Activated T-helper 2 cell treated with anti-CD3 and anti-CD28 coated beads, Interferon-gamma antibody, Interleukin-2, Interleukin-4, amounts not matched to agents 10 μg/mL and 5 μg/mL and 100 μg/mL, durations not matched to agents 14 hours and 24 hours and 36 hours (primary cell): ENCODE measurements at regions not wholly inside any gene's neighbourhood (a gene's known extent, or its start where the extent isn't known, plus 50 kb on each side); places are given as distances from the start of the nearest gene placed in this dataset.
"Not testable (repeated sequence)": the region's sequence is repeated elsewhere in the genome, so short reads cannot be mapped to it uniquely, and the experiment has no call there.

Experiments used
- DNase-seq: peaks from one replicate; pipeline ENCODE4 v3.0.0; 2021; ENCODE audit warnings: low spot score
- H3K27ac Mint-ChIP-seq: one replicate; pipeline ENCODE4 v1.8.0; 2021; ENCODE audit warnings: mixed read lengths
- H3K27me3 Mint-ChIP-seq: one replicate; pipeline ENCODE4 v1.8.0; 2021; ENCODE audit warnings: low read depth, mixed read lengths
- H3K36me3 Mint-ChIP-seq: one replicate; pipeline ENCODE4 v1.8.0; 2021; ENCODE audit warnings: low read depth, mixed read lengths
- H3K4me1 Mint-ChIP-seq: one replicate; pipeline ENCODE4 v1.8.0; 2021; ENCODE audit warnings: low read depth, mixed read lengths
- H3K4me3 Mint-ChIP-seq: one replicate; pipeline ENCODE4 v1.8.0; 2021; ENCODE audit warnings: low read depth, mild to moderate bottlenecking, moderate library complexity, mixed read lengths
- H3K9me3 Mint-ChIP-seq: one replicate; pipeline ENCODE4 v1.8.0; 2021; ENCODE audit warnings: mixed read lengths
- intact Hi-C: fragments of 100-400 bp; cut with micrococcal nuclease; formaldehyde crosslinking; loops from one replicate; pipeline ENCODE4 v1.15.1; 2023

DNA sequence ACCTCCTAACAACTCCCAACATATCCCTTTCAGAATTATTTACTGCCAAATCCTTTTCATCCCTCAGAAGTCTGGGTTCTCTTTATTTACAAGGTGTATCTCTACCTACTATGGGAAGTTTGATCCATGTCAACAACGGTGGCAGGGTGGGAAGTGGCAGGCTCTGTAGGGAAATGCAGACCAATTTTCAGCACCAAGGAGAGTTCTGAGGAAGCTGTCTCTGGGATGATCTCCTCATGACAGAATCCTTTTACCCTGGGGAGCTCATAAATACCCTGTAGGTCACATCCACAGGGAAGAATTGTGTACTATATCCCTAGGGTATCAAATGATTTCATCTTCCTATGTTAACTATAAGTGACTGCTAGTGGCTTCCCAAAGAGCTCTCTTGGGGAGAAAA, 107.8 kb upstream of the NEK6 start:
- H3K27me3 Mint-ChIP-seq = peaks cover 31% of the 10 kb centered on the region
- H3K36me3 Mint-ChIP-seq = no peaks in the 10 kb centered on the region
- no peaks in the 10 kb centered on the region for H3K9me3 Mint-ChIP-seq
- no peak overlapping the region for H3K27ac Mint-ChIP-seq
- no peak overlapping the region for H3K4me3 Mint-ChIP-seq
- DNase-seq = no peak
- intact Hi-C loops = loop anchor here (5.0 kb wide), 1 partner anchor 37 kb away; no protein-coding TSS in a partner anchor
- peaks cover 11% of the 10 kb centered on the region for H3K4me1 Mint-ChIP-seq

DNA sequence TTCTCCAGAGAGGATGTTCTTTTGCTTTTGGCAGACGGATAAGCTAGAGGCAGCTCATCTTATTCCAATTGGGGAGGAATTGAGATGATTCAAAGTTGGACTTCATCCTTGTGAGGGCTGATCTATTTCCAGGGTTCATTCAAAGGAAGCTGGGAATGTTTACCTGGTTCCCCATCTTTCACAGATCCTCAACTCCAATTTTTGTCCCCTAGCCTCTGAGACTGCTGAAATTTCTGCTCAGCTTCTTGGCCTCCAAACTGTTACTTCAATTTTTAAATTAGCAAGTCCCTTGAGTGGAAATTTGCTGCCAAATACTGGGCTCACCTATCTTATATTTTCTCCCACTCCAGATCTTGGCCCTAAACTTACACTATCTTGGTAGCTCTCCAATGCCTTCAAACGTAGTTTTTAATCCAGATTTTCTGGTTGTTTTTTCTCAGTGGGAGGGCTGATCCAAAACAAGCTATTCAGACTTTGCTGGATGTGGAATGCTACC, 93.9 kb upstream of the NEK6 start:
- intact Hi-C loops = no loop called here
- Mint-ChIP-seq H3K27me3 (peaks cover 47% of the 10 kb centered on the region), H3K27ac (no peak overlapping the region), H3K36me3 (no peaks in the 10 kb centered on the region), H3K4me1 (no peaks in the 10 kb centered on the region), H3K4me3 (no peak overlapping the region), H3K9me3 (peaks cover 10% of the 10 kb centered on the region)
- DNase-seq = no peak

DNA sequence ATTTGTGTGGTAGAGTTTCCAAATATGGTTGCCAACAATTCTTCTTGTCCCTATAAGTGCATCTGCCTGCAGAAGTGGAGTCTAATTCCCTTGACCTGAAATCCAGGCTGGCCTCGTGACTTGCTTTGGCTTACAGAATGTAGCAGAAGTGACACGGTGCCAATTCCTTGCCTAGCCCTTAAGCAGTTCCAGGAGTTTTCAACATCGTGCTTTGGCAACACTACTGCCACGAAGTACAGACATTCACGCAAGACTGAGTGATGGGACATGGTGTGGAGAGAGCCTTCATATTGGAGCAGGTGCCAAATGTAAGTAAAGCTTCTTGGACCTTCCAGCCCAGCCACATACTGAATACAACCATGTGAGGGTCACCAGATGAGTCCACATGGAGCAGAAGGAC, 92.9 kb upstream of the NEK6 start:
- H3K27ac Mint-ChIP-seq = no peak overlapping the region
- no peaks in the 10 kb centered on the region for H3K36me3 Mint-ChIP-seq
- no peaks in the 10 kb centered on the region for H3K4me1 Mint-ChIP-seq
- intact Hi-C loops = no loop called here
- no peak for DNase-seq
- peaks cover 51% of the 10 kb centered on the region for H3K27me3 Mint-ChIP-seq
- H3K9me3 Mint-ChIP-seq = peaks cover 10% of the 10 kb centered on the region
- H3K4me3 Mint-ChIP-seq = no peak overlapping the region

DNA sequence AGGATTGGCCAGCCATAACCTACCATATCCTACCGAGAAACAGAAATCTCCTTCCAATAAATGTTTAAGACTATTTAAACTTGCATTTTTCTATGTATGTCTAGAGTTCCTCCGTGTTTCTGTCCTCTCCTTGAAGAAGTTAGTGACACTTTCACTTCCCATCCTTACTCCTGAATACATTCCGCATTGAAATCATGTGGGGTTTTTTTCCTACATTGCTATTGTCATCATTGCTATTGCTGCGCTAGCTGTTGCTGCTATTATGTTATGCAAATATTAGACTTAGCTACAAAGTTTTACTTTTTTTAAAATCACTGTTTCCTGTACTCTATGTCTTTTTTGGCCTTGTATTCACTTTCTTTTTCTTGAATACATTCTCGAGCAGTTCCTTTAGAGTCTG, 83.3 kb upstream of the NEK6 start:
- Mint-ChIP-seq H3K9me3 (peaks cover 17% of the 10 kb centered on the region), H3K4me1 (peaks cover 32% of the 10 kb centered on the region), H3K27ac (no peak overlapping the region), H3K36me3 (peaks cover 10% of the 10 kb centered on the region), H3K27me3 (peaks cover 11% of the 10 kb centered on the region), H3K4me3 (no peak overlapping the region)
- intact Hi-C loops = no loop called here
- DNase-seq = no peak

DNA sequence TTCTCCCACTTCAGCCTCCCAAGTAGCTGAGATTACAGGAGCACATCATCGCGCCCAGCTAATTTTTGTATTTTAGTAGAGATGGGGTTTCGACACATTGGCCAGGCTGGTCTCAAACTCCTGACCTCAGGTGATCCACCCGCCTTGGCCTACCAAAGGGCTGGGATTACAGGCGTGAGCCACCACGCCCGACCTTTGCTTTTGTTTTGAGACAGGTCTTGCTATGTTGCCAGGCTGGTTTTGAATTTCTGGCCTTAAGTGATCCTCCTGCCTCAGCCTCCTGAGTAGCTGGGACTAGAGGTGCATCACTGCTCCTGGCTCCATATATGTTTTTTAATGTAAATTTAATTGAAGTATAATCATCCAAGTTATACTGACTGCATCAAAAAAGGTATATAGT, 80.2 kb upstream of the NEK6 start:
- DNase-seq, intact Hi-C loops, H3K9me3 Mint-ChIP-seq, H3K27ac Mint-ChIP-seq, H3K4me3 Mint-ChIP-seq, H3K36me3 Mint-ChIP-seq: not testable (repeated sequence)
- H3K4me1 Mint-ChIP-seq = peaks cover 14% of the 10 kb centered on the region
- H3K27me3 Mint-ChIP-seq = peaks cover 13% of the 10 kb centered on the region

DNA sequence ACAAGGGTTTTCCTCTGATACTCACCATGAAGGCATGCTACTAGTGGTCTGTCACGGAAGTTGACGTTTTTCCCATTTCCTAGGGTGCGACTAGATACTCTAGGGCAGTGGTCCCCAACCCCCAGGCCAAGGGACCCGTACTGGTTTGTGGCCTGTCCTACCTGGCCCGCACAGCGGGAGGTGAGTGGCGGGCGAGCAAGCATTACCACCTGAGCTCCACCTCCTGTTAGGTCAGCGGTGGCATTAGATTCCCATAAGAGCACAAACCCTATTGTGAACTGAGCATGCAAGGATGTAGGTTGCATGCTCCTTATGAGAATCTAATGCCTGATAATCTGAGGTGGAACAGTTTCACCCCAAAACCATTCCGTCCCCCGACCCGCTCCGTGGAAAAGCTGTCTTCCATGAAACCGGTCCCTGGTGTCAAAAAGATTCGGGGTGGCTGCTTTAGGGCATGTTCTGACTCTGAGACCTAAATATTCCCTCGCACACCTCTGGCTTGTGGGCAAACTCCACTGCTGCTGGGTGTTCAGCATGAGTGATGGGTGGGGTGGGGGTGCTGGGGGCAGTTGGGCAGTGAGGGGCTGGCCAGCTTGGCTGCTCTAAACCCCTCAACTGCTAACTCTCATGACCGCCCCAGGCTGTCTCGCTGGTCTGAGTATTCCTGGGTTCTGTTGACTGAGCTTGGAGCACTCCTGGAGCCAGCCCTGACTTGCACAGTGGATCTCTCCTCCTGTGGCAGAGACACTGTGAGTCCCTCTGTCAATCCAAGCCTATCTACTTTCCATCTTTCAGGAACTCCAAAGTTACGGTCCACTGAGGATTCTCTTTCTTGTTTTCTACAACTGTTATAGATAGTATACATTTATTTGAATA, 78.3 kb upstream of the NEK6 start:
- Mint-ChIP-seq H3K36me3 (no peaks in the 10 kb centered on the region), H3K27ac (no peak overlapping the region), H3K27me3 (peaks cover 18% of the 10 kb centered on the region), H3K9me3 (peaks cover 3% of the 10 kb centered on the region), H3K4me3 (no peak overlapping the region), H3K4me1 (peaks cover 4% of the 10 kb centered on the region)
- no peak for DNase-seq
- intact Hi-C loops = no loop called here

DNA sequence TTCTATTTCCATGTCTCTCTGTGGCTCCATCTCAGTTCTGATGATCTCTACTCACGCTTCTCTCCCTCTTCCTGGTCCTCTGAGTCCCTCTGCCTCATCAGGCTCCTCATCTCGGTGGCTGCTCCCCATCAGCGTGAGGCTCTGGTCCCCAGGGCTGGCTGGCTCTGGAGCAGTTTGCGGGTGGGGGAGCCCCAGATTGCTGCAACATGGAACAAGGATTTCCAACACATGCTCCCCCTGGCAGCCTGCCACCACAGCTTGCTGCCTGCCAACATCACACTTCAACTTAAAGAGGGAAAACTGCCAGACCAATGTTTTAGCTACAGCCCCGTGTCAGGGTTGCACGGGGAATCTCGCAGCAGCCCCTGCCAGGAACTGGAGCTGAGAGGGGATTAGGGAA, 77.2 kb upstream of the NEK6 start:
- peaks cover 3% of the 10 kb centered on the region for H3K9me3 Mint-ChIP-seq
- H3K27me3 Mint-ChIP-seq = peaks cover 16% of the 10 kb centered on the region
- no peak overlapping the region for H3K27ac Mint-ChIP-seq
- no peaks in the 10 kb centered on the region for H3K4me1 Mint-ChIP-seq
- no peak overlapping the region for H3K4me3 Mint-ChIP-seq
- no peak for DNase-seq
- intact Hi-C loops = no loop called here
- no peaks in the 10 kb centered on the region for H3K36me3 Mint-ChIP-seq

DNA sequence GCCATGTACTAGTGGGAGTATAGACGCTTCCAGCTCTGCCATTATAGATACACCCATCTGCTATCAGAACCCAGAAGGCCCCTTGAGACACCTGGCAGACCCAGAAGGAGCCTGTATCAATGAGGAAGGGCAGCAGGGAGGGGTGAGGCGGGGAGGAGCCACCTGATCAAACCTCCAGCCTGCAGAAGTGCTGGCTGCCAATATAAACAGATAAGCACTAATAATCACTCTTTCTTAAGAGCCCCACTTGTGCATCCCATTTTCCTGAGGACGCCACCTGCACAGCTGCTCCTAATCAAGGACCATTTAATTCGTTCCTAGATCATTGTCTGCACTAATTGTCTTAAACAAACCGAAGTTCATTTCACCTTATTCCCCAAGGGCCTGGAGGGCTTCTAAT, 75.0 kb upstream of the NEK6 start:
- Mint-ChIP-seq H3K4me1 (no peaks in the 10 kb centered on the region), H3K27ac (no peak overlapping the region), H3K4me3 (no peak overlapping the region), H3K27me3 (peaks cover 23% of the 10 kb centered on the region), H3K36me3 (no peaks in the 10 kb centered on the region), H3K9me3 (peaks cover 3% of the 10 kb centered on the region)
- intact Hi-C loops = no loop called here
- no peak for DNase-seq

DNA sequence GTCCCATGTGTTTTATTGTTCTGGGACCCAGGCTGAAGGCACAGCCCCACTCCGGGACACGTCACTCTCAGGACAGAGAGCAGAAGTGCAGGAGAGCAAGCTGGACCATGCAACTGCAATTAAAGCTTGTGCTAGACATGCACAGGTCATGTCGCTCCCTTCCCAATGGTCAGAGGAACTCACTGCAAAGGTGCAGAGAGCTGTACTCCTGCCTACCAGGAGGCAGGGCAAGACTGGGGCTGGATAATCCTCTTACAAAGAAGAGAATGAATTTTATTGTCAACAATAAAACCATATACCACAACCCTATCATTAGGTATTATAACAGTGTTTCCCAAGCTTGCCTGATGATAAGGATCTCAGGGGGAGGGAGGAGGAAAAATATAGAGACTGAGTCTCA, 74.0 kb upstream of the NEK6 start:
- intact Hi-C loops = no loop called here
- Mint-ChIP-seq H3K27me3 (peaks cover 22% of the 10 kb centered on the region), H3K27ac (no peak overlapping the region), H3K36me3 (no peaks in the 10 kb centered on the region), H3K4me3 (no peak overlapping the region), H3K9me3 (peaks cover 3% of the 10 kb centered on the region), H3K4me1 (no peaks in the 10 kb centered on the region)
- DNase-seq = no peak

DNA sequence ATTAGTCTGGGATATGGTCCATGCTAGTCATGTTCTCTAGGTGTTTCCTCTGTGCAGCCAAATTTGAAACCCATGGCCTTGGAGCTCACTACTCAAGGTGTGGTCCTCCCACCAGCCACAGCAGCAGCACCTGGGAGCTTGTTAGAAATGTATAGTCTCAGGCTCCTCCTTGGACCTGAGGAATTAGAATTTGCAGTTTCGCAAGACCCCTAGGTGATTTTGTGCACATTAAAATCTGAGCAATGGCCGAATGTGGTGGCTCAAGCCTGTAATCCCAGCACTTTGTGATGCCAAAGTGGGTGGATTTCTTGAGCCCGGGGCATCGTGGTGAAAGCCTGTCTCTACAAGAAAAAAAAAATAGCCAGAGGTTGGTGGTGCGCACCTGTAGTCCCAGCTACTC, 72.3 kb upstream of the NEK6 start:
- no peak for DNase-seq
- Mint-ChIP-seq H3K36me3 (no peaks in the 10 kb centered on the region), H3K4me1 (peaks cover 4% of the 10 kb centered on the region), H3K9me3 (peaks cover 3% of the 10 kb centered on the region), H3K4me3 (no peak overlapping the region), H3K27ac (no peak overlapping the region), H3K27me3 (peaks cover 20% of the 10 kb centered on the region)
- intact Hi-C loops = loop anchor here (5.0 kb wide), 1 partner anchor 33 kb away; no protein-coding TSS in a partner anchor

DNA sequence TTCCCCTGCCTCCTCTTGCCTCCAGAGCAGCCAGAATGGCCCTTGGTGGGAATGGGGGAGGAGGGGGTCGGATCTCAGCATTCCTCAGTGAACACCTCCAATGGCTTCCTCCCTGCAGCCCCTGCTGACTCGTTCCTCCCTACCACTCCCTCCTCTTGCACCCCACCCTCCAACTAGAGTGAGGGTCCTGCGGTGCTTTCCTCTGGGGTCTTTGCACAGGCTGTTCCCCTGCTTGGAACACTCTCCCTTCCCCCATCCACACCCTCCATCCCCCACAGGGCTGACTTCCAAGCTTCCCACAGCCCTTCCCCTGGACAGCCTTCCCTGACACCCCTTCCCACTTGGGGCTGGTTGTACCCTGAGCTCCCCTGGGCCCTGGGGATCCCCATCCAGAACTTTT, 70.4 kb upstream of the NEK6 start:
- Mint-ChIP-seq H3K4me3 (no peak overlapping the region), H3K9me3 (peaks cover 3% of the 10 kb centered on the region), H3K36me3 (no peaks in the 10 kb centered on the region), H3K27me3 (peaks cover 12% of the 10 kb centered on the region), H3K4me1 (peaks cover 7% of the 10 kb centered on the region), H3K27ac (no peak overlapping the region)
- intact Hi-C loops = loop anchor here (5.0 kb wide), 1 partner anchor 35 kb away; no protein-coding TSS in a partner anchor
- no peak for DNase-seq

DNA sequence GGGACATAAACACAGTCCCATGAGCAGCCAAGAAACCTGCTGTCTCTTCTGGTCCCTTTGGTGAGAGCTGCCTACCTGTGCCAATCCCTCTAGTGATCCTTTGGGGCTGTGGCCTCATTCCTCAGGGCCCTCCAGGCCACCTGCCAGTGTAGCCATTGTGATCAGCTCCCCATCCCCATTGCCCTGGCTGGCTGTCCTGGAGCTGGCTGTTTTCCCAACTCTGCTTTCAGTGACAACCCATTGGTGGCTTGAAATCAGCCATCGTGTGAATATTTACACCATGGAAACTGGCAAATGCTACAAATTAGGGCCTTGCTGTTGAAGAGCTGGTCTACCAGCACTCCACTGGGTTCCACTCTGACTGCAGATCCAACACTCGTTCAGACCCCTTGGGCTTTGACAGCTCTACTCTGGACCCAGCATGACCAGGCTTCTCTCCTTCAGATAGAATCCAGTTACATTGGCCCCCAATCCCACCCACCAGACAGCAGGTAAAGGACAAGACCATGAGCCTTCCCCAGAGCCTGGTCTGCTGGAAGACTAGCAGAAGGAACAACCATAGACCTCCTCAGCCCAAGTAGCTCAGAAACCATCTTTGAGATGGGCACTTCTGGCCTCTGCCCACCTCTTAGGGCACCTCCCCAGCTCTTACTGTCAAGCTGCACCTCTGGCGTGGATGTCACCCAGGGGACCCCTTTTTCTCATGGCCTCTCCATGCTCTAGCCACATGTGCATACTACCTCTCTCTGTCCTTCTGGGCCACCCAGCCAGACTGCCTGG, 69.2 kb upstream of the NEK6 start:
- H3K4me3 Mint-ChIP-seq = no peak overlapping the region
- H3K4me1 Mint-ChIP-seq = peaks cover 13% of the 10 kb centered on the region
- H3K9me3 Mint-ChIP-seq = peaks cover 3% of the 10 kb centered on the region
- no peak for DNase-seq
- H3K27ac Mint-ChIP-seq = no peak overlapping the region
- intact Hi-C loops = loop anchor here (5.0 kb wide), 1 partner anchor 36 kb away; no protein-coding TSS in a partner anchor
- peaks cover 10% of the 10 kb centered on the region for H3K27me3 Mint-ChIP-seq
- H3K36me3 Mint-ChIP-seq = no peaks in the 10 kb centered on the region

DNA sequence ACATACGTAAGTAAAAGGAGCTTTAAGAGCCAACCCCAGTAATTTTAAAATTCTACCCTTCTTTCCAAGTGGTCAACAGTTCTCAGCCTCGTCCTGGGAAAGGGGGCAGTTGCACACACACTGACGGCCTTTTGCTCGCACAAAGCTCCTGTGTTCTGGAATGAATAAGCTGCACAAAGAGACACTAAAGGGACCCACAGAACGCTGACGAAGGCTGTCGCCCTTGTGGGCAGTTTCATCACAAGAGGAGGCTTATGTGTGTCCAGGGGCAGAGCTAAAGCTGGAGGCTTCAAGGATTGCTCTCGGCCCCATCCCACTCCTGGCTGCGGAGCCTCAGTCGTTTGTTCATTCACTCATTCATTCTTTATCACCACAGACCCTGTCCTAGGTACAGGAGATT, 67.0 kb upstream of the NEK6 start:
- H3K27me3 Mint-ChIP-seq = peaks cover 7% of the 10 kb centered on the region
- no peak for DNase-seq
- peaks cover 7% of the 10 kb centered on the region for H3K36me3 Mint-ChIP-seq
- intact Hi-C loops = no loop called here
- peaks cover 13% of the 10 kb centered on the region for H3K9me3 Mint-ChIP-seq
- no peak overlapping the region for H3K4me3 Mint-ChIP-seq
- H3K4me1 Mint-ChIP-seq = peaks cover 13% of the 10 kb centered on the region
- H3K27ac Mint-ChIP-seq = no peak overlapping the region
